ENCODE measurements at regions not wholly inside any gene's neighbourhood (a gene's known extent, or its start where the extent isn't known, plus 50 kb on each side); places are given as distances from the start of the nearest gene placed in this dataset.

GRCh38 chr1:218728898-218729565 is 383.9 kb downstream of the TGFB2 start:
- DNase-seq = no peak

GRCh38 chr1:218735436-218736032 is 390.4 kb downstream of the TGFB2 start:
- DNase-seq = no peak

- no peak for DNase-seq
These were observed 394.3 kb downstream of the TGFB2 start for GRCh38 chr1:218739426-218739825.

GRCh38 chr1:218741852-218742251 is 396.7 kb downstream of the TGFB2 start:
- DNase-seq = no peak

GRCh38 chr1:218742467-218743262 is 397.5 kb downstream of the TGFB2 start:
- no peak for DNase-seq

GRCh38 chr1:218743861-218744505 is 398.8 kb downstream of the TGFB2 start:
- DNase-seq = no peak

- DNase-seq = no peak
These were observed 402.9 kb downstream of the TGFB2 start for GRCh38 chr1:218748071-218748470.

GRCh38 chr1:218750216-218750970 is 405.3 kb downstream of the TGFB2 start:
- no peak for DNase-seq

GRCh38 chr1:218751208-218751948 is 406.2 kb downstream of the TGFB2 start:
- no peak for DNase-seq

GRCh38 chr1:218752126-218752525 is 407.0 kb downstream of the TGFB2 start:
- no peak for DNase-seq

- DNase-seq = no peak
These were observed 409.3 kb downstream of the TGFB2 start for GRCh38 chr1:218754477-218754876.

- no peak for DNase-seq
These were observed 410.0 kb downstream of the TGFB2 start for GRCh38 chr1:218755128-218755527.

- DNase-seq = no peak
These were observed 413.9 kb upstream of the LYPLAL1 start for GRCh38 chr1:218759795-218760194.

GRCh38 chr1:218760601-218761570 is 412.8 kb upstream of the LYPLAL1 start:
- no peak for DNase-seq

- no peak for DNase-seq
These were observed 410.1 kb upstream of the LYPLAL1 start for GRCh38 chr1:218763538-218763937.

GRCh38 chr1:218765753-218766152 is 407.9 kb upstream of the LYPLAL1 start:
- no peak for DNase-seq

GRCh38 chr1:218771931-218772330 is 401.7 kb upstream of the LYPLAL1 start:
- DNase-seq = no peak

- DNase-seq = no peak
These were observed 401.1 kb upstream of the LYPLAL1 start for GRCh38 chr1:218772575-218772974.

- DNase-seq = no peak
These were observed 398.1 kb upstream of the LYPLAL1 start for GRCh38 chr1:218775501-218776021.
